ENCODE measurements at regions not wholly inside any gene's neighbourhood (a gene's known extent, or its start where the extent isn't known, plus 50 kb on each side); places are given as distances from the start of the nearest gene placed in this dataset.

GRCh38 chr2:72035518-72036172, 112.0 kb downstream of the CYP26B1 start:
- no peak for DNase-seq
- Histone ChIP-seq H3K36me3 (no peaks in the 10 kb centered on the region), H3K4me3 (no peak overlapping the region), H3K4me1 (no peaks in the 10 kb centered on the region), H3K27me3 (peaks cover 0 to 6% (median 0%) of the 10 kb centered on the region in 9 donors), H3K9me3 (no peaks in the 10 kb centered on the region), H3K27ac (no peak overlapping the region)
- 69 to 75% (median 75%) methylated on average over 8 to 12 of the region's 12 CpGs for WGBS, 4 donors
- TF ChIP-seq, protein P1, sequence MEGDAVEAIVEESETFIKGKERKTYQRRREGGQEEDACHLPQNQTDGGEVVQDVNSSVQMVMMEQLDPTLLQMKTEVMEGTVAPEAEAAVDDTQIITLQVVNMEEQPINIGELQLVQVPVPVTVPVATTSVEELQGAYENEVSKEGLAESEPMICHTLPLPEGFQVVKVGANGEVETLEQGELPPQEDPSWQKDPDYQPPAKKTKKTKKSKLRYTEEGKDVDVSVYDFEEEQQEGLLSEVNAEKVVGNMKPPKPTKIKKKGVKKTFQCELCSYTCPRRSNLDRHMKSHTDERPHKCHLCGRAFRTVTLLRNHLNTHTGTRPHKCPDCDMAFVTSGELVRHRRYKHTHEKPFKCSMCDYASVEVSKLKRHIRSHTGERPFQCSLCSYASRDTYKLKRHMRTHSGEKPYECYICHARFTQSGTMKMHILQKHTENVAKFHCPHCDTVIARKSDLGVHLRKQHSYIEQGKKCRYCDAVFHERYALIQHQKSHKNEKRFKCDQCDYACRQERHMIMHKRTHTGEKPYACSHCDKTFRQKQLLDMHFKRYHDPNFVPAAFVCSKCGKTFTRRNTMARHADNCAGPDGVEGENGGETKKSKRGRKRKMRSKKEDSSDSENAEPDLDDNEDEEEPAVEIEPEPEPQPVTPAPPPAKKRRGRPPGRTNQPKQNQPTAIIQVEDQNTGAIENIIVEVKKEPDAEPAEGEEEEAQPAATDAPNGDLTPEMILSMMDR (IDR thresholded peaks at IDR 0.05): no peak
- no peak for TF ChIP-seq POLR2A (IDR thresholded peaks at IDR 0.05)
- intact Hi-C loops (cut with DNase I): no loop called here
- no peak for ATAC-seq

DNA sequence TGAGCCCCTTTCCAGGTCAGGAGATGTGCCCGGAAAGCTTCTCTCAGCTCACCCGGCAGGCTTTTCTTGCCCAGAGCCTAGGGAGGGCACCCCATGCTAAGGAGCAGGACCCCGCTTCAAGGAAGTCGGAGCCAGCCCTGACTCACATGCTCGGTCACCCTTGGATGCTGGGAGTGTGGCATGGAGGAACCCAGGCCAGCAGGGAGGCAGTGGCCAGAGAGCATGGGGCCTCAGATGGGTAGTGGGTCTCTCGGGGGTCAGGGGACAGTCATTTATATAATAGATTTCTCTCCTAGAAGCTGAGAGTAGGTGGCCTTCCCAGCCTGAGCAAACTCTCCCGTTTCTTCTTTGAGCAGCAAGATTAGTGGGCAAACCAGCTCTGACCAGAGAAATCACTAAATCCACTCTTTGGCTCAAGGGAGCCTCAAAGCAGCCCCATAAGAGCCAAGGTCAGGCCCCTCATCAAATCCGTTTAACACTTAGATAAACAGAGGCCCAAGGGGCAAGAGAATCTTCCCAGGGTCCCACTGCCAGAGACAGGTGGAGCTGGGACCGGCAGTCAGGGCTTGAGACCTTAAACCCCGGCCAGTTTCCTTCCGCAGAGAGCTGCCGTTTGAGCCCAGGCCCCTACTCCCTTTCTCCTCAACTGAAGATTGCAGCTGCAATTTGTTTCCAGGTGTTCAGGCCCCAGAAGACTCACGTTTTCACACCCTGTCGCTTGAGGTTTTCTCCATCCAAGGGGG, 113.1 kb downstream of the CYP26B1 start:
- H3K4me1 ChIP-seq: no peaks in the 10 kb centered on the region
- H3K9me3 ChIP-seq: no peaks in the 10 kb centered on the region
- intact Hi-C loops (cut with DNase I): no loop called here
- no peaks in the 10 kb centered on the region for H3K36me3 ChIP-seq
- ATAC-seq (no peak), DNase-seq (no peak)
- 86 to 89% (median 88%) methylated on average over 10 to 14 of the region's 14 CpGs for WGBS, 4 donors
- H3K27ac ChIP-seq: no peak overlapping the region
- TF ChIP-seq, protein P1 (IDR thresholded peaks at IDR 0.05): no peak
- TF ChIP-seq POLR2A (IDR thresholded peaks at IDR 0.05): no peak
- H3K4me3 ChIP-seq: no peak overlapping the region
- H3K27me3 ChIP-seq: peaks cover 0 to 6% (median 0%) of the 10 kb centered on the region in 9 donors

GRCh38 chr2:72033636-72034035, 114.0 kb downstream of the CYP26B1 start:
- ATAC-seq (no peak), DNase-seq (no peak)
- Histone ChIP-seq H3K9me3 (no peaks in the 10 kb centered on the region), H3K4me1 (no peaks in the 10 kb centered on the region), H3K27ac (no peak overlapping the region), H3K4me3 (no peak overlapping the region), H3K27me3 (peaks cover 0 to 6% (median 0%) of the 10 kb centered on the region in 9 donors), H3K36me3 (no peaks in the 10 kb centered on the region)
- intact Hi-C loops (cut with DNase I): no loop called here
- 83 to 89% (median 86%) methylated on average over 8 of the region's 8 CpGs for WGBS, 4 donors
- TF ChIP-seq POLR2A (IDR thresholded peaks at IDR 0.05): no peak
- TF ChIP-seq, protein P1 (IDR thresholded peaks at IDR 0.05): no peak

- Histone ChIP-seq H3K36me3 (no peaks in the 10 kb centered on the region), H3K4me1 (no peaks in the 10 kb centered on the region), H3K27me3 (peaks cover 0 to 6% (median 0%) of the 10 kb centered on the region in 9 donors), H3K27ac (no peak overlapping the region), H3K4me3 (no peak overlapping the region), H3K9me3 (no peaks in the 10 kb centered on the region)
- no peak for TF ChIP-seq POLR2A (IDR thresholded peaks at IDR 0.05)
- TF ChIP-seq, protein P1 (IDR thresholded peaks at IDR 0.05): no peak
- ATAC-seq (no peak), DNase-seq (no peak)
- intact Hi-C loops (cut with DNase I): no loop called here
- WGBS, 4 donors: 74 to 91% (median 83%) methylated on average over 11 to 13 of the region's 13 CpGs
These were observed 115.1 kb downstream of the CYP26B1 start for GRCh38 chr2:72032481-72033041.

Measured in heart left ventricle (tissue), 16 donors.